ENCODE measurements at regions not wholly inside any gene's neighbourhood (a gene's known extent, or its start where the extent isn't known, plus 50 kb on each side); places are given as distances from the start of the nearest gene placed in this dataset.

DNA sequence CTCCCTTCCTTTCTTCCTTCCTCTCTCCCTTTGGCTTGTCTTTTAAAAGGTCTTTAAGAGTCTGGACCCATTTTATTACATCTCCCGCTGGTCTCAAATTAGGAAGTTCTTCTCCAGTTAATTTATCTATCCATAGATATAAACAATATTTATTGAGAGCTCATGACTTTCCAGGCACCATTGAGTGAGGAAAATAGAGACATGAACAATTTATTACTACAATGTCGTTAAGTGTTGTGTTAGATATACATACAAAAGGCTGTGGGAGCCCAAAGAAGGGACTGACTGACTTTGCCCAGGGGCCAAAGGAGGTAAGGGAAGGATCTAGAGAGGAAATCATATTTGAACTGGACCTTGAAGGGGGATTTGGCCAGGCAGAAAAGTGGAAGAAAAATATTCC lies 51.6 kb upstream of the DEUP1 start:
- Histone ChIP-seq H2AFZ (replicated peaks) (no peak overlapping the region), H3K4me1 (no peaks in the 10 kb centered on the region), H3F3A (ENCODE audit: low read depth) (no peaks in the 10 kb centered on the region), H3K4me3 (no peak overlapping the region), H3K9ac (no peak overlapping the region), H4K20me1 (ENCODE audit: low read depth) (no peaks in the 10 kb centered on the region), H3K4me2 (no peak overlapping the region), H3K27ac (no peak overlapping the region), H3K79me2 (ENCODE audit: low read depth) (no peaks in the 10 kb centered on the region), H3K27me3 (no peaks in the 10 kb centered on the region), H3K9me3 (ENCODE audit: low read depth) (no peaks in the 10 kb centered on the region), H3K36me3 (no peaks in the 10 kb centered on the region)
- no peak overlapping the region for H3K27ac Mint-ChIP-seq
- no peak for DNase-seq (ENCODE audit: low spot score)
- no peaks in the 10 kb centered on the region for H3K36me3 Mint-ChIP-seq
- H3K27me3 Mint-ChIP-seq (ENCODE audit: insufficient read depth, low read depth), result no peaks in the 10 kb centered on the region
- H3K4me1 Mint-ChIP-seq, result no peaks in the 10 kb centered on the region
- H3K9me3 Mint-ChIP-seq, result no peaks in the 10 kb centered on the region
- TF ChIP-seq, protein P1, sequence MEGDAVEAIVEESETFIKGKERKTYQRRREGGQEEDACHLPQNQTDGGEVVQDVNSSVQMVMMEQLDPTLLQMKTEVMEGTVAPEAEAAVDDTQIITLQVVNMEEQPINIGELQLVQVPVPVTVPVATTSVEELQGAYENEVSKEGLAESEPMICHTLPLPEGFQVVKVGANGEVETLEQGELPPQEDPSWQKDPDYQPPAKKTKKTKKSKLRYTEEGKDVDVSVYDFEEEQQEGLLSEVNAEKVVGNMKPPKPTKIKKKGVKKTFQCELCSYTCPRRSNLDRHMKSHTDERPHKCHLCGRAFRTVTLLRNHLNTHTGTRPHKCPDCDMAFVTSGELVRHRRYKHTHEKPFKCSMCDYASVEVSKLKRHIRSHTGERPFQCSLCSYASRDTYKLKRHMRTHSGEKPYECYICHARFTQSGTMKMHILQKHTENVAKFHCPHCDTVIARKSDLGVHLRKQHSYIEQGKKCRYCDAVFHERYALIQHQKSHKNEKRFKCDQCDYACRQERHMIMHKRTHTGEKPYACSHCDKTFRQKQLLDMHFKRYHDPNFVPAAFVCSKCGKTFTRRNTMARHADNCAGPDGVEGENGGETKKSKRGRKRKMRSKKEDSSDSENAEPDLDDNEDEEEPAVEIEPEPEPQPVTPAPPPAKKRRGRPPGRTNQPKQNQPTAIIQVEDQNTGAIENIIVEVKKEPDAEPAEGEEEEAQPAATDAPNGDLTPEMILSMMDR (IDR thresholded peaks at IDR 0.05), result no peak
- TF ChIP-seq EZH2phosphoT487 (IDR thresholded peaks at IDR 0.05), result no peak
- TF ChIP-seq EZH2 (IDR thresholded peaks at IDR 0.05), result no peak
- no peak overlapping the region for H3K4me3 Mint-ChIP-seq

DNA sequence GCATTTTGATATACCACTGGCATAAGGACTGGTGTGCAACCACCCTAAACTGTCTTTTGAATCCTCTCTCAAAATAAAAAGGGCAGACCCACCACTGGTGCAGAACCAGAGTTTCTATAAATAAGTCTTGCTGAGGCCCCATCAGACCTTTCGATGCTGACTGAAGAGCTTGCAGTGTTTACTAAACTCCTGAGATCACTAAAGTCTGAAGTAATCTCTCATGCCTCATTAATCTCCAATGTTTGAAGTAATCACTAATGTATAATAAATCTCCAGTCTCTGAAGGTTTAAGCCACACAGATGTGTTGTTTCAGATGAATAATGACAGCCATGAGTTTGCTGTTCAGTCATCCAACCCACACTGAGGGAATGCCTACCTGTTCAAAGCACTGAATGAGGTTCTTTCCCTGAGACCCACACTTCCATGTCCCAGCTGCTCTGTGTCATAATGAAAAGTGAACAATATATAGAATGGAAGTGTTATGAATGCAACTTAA lies 50.6 kb upstream of the DEUP1 start:
- Mint-ChIP-seq H3K27ac (no peak overlapping the region), H3K4me3 (no peak overlapping the region), H3K9me3 (no peaks in the 10 kb centered on the region), H3K4me1 (no peaks in the 10 kb centered on the region), H3K27me3 (ENCODE audit: insufficient read depth, low read depth) (no peaks in the 10 kb centered on the region), H3K36me3 (no peaks in the 10 kb centered on the region)
- Histone ChIP-seq H4K20me1 (ENCODE audit: low read depth) (no peaks in the 10 kb centered on the region), H2AFZ (replicated peaks) (no peak overlapping the region), H3K27me3 (no peaks in the 10 kb centered on the region), H3K36me3 (no peaks in the 10 kb centered on the region), H3K4me3 (no peak overlapping the region), H3K79me2 (ENCODE audit: low read depth) (no peaks in the 10 kb centered on the region), H3K4me2 (no peak overlapping the region), H3K9me3 (ENCODE audit: low read depth) (no peaks in the 10 kb centered on the region), H3K4me1 (no peaks in the 10 kb centered on the region), H3K27ac (no peak overlapping the region), H3K9ac (no peak overlapping the region), H3F3A (ENCODE audit: low read depth) (no peaks in the 10 kb centered on the region)
- DNase-seq (ENCODE audit: low spot score), result no peak
- TF ChIP-seq EZH2phosphoT487 (IDR thresholded peaks at IDR 0.05), result no peak
- TF ChIP-seq, protein P1 (IDR thresholded peaks at IDR 0.05), result no peak
- no peak for TF ChIP-seq EZH2 (IDR thresholded peaks at IDR 0.05)
